Uterus (tissue), 2 donors: ENCODE measurements at regions not wholly inside any gene's neighbourhood (a gene's known extent, or its start where the extent isn't known, plus 50 kb on each side); places are given as distances from the start of the nearest gene placed in this dataset.

ENCODE experiments used
- CTCF ChIP-seq, 4 experiments: fragments of 200-600 bp in 2 of 4; fragments of 450-650 bp in 2 of 4; sonication (generic) in 2 of 4; IDR thresholded peaks; one replicate each; pipeline ENCODE4 v1.5.1; 2016 to 2019; ENCODE audit warnings: antibody characterized with exemption in 4 of 4, mild to moderate bottlenecking in 2 of 4, moderate library complexity in 1 of 4
- POLR2A ChIP-seq, 2 donors: fragments of 450-650 bp; IDR thresholded peaks; one replicate each; pipeline ENCODE4 v1.6.1; 2016; ENCODE audit warnings: antibody characterized with exemption in 2 of 2, mild to moderate bottlenecking in 1 of 2, moderate library complexity in 1 of 2

- TF ChIP-seq CTCF (IDR thresholded peaks at IDR 0.05) = no peak
- no peak for TF ChIP-seq POLR2A (IDR thresholded peaks at IDR 0.05)
These were observed 103.7 kb downstream of the USP22 start for GRCh38 chr17:20938988-20939615.
